ENCODE measurements at regions not wholly inside any gene's neighbourhood (a gene's known extent, or its start where the extent isn't known, plus 50 kb on each side); places are given as distances from the start of the nearest gene placed in this dataset.

GRCh38 chr1:38498686-38499085 lies 360.9 kb downstream of the RRAGC start:
- TF ChIP-seq CTCF (IDR thresholded peaks at IDR 0.05; ENCODE audit: low read depth, low read length, poor library complexity, severe bottlenecking) (no peak), EZH2phosphoT487 (IDR thresholded peaks at IDR 0.05; ENCODE audit: borderline replicate concordance, low read length) (no peak)

Data from DOHH2 (cell line).